Keratinocyte (primary cell): ENCODE measurements at regions not wholly inside any gene's neighbourhood (a gene's known extent, or its start where the extent isn't known, plus 50 kb on each side); places are given as distances from the start of the nearest gene placed in this dataset.
A peak's percentile ranks its signal among the peaks of the same experiment; 100 is the strongest.

Experiments used
- DNase-seq: peaks from one replicate; pipeline ENCODE4 v3.0.0-alpha.2; 2011; ENCODE audit warnings: low read depth, missing footprints, low spot score
- FAIRE-seq: peaks from 2 replicates; lab custom pipeline; 2011; peaks lifted over from hg19 to GRCh38; lab: Jason Lieb, UNC
- H2AFZ ChIP-seq: 2 replicates; pipeline ENCODE4 v1.6.0; 2012; ENCODE audit warnings: low read length, control low read depth, inconsistent platforms; ENCODE audit not compliant: control insufficient read depth
- H3K27ac ChIP-seq: 2 replicates; pipeline ENCODE4 v1.5.1; 2011; ENCODE audit warnings: low read length; ENCODE audit not compliant: control insufficient read depth, insufficient read depth
- H3K27me3 ChIP-seq: 3 replicates; pipeline ENCODE4 v1.6.0; 2011; ENCODE audit warnings: low read length; ENCODE audit not compliant: control insufficient read depth, insufficient read depth; ENCODE audit errors: extremely low read depth
- H3K36me3 ChIP-seq, 2 experiments: 2 replicates in 1 of 2; 3 replicates in 1 of 2; pipeline ENCODE4 v1.5.1; 2011; ENCODE audit warnings: low read length in 2 of 2, mild to moderate bottlenecking in 1 of 2; ENCODE audit not compliant: control insufficient read depth in 2 of 2, insufficient read depth in 2 of 2; ENCODE audit errors: extremely low read depth in 1 of 2
- H3K4me1 ChIP-seq: 3 replicates; pipeline ENCODE4 v1.5.1; 2011; ENCODE audit warnings: low read length; ENCODE audit not compliant: control insufficient read depth, insufficient read depth; ENCODE audit errors: extremely low read depth
- H3K4me2 ChIP-seq: 3 replicates; pipeline ENCODE4 v1.6.0; 2011; ENCODE audit warnings: low read depth, low read length; ENCODE audit not compliant: control insufficient read depth, insufficient read depth; ENCODE audit errors: extremely low read depth
- H3K4me3 ChIP-seq, 3 experiments: fragments of 200-600 bp in 1 of 3; sonication (generic) in 1 of 3; 2 replicates in 2 of 3; 3 replicates in 1 of 3; pipeline ENCODE4 v1.5.1; 2011 to 2016; ENCODE audit warnings: low read length in 3 of 3, mild to moderate bottlenecking in 3 of 3, control low read depth in 2 of 3, inconsistent platforms in 1 of 3, low read depth in 1 of 3, mixed read lengths in 1 of 3, mixed run types in 1 of 3, moderate library complexity in 1 of 3; ENCODE audit not compliant: control insufficient read depth in 2 of 3, insufficient read depth in 2 of 3; ENCODE audit errors: extremely low read depth in 1 of 3
- H3K79me2 ChIP-seq: 2 replicates; pipeline ENCODE4 v1.6.0; 2012; ENCODE audit warnings: low read length; ENCODE audit not compliant: control insufficient read depth, insufficient read depth
- H3K9ac ChIP-seq: 3 replicates; pipeline ENCODE4 v1.6.0; 2011; ENCODE audit warnings: low read length; ENCODE audit not compliant: control insufficient read depth, insufficient read depth; ENCODE audit errors: extremely low read depth
- H3K9me1 ChIP-seq: 3 replicates; pipeline ENCODE4 v1.6.0; 2011; ENCODE audit warnings: low read length; ENCODE audit not compliant: control insufficient read depth, insufficient read depth; ENCODE audit errors: extremely low read depth
- H3K9me3 ChIP-seq: 2 replicates; pipeline ENCODE4 v1.5.1; 2012; ENCODE audit warnings: low read depth, low read length; ENCODE audit not compliant: control insufficient read depth
- H4K20me1 ChIP-seq: 3 replicates; pipeline ENCODE4 v1.6.0; 2011; ENCODE audit warnings: low read length; ENCODE audit not compliant: control insufficient read depth, insufficient read depth; ENCODE audit errors: extremely low read depth
- CTCF ChIP-seq, 3 experiments: IDR thresholded peaks in 1 of 3; conservative IDR thresholded peaks in 1 of 3; optimal IDR thresholded peaks in 1 of 3; 2 replicates in 2 of 3; 3 replicates in 1 of 3; pipeline versions ENCODE3 to v1.5.1; 2011; ENCODE audit warnings: low read length in 3 of 3, mild to moderate bottlenecking in 3 of 3, moderate library complexity in 2 of 3, control low read depth in 1 of 3, inconsistent platforms in 1 of 3; ENCODE audit not compliant: insufficient read depth in 2 of 3; ENCODE audit errors: extremely low read depth in 1 of 3
- EZH2 ChIP-seq: IDR thresholded peaks from one replicate; pipeline ENCODE4 v1.6.1; 2012; ENCODE audit warnings: inconsistent platforms, mild to moderate bottlenecking, low read length, moderate library complexity
- dilution Hi-C: fragments of 300-500 bp; cut with MboI; formaldehyde crosslinking; loops from one replicate; pipeline ENCODE4 v1.7.0; 2020; ENCODE audit warnings: low sequenced_read_pairs; ENCODE audit not compliant: extremely low pct_ligation_motif_present

- dilution Hi-C loops, result no loop called here
- TF ChIP-seq EZH2 (no peak), CTCF (optimal IDR thresholded peaks at IDR 0.05 in 1 of 3, IDR thresholded peaks at IDR 0.05 in 1 of 3, conservative IDR thresholded peaks at IDR 0.05 in 1 of 3; ENCODE audit: extremely low read depth in 1 of 3, insufficient read depth in 2 of 3, low read length in 3 of 3) (no peak)
- no peaks in the 10 kb centered on the region for H3K79me2 ChIP-seq
- H3K4me1 ChIP-seq, result no peaks in the 10 kb centered on the region
- FAIRE-seq, result peak; percentile 64
- no peaks in the 10 kb centered on the region for H3K9me1 ChIP-seq
- H3K4me3 ChIP-seq, result no peak overlapping the region
- no peak overlapping the region for H3K9ac ChIP-seq
- H3K36me3 ChIP-seq, result no peaks in the 10 kb centered on the region
- H2AFZ ChIP-seq, result peak overlapping the region; percentile 20
- no peak for DNase-seq
- no peaks in the 10 kb centered on the region for H4K20me1 ChIP-seq
- no peak overlapping the region for H3K27ac ChIP-seq
- no peaks in the 10 kb centered on the region for H3K27me3 ChIP-seq
- H3K9me3 ChIP-seq, result peaks cover 5% of the 10 kb centered on the region
- no peak overlapping the region for H3K4me2 ChIP-seq
Measured at GRCh38 chr5:125257057-125257972, 510.9 kb upstream of the ZNF608 start.

- Histone ChIP-seq H3K4me2 (no peak overlapping the region), H4K20me1 (no peaks in the 10 kb centered on the region), H3K9me3 (peaks cover 5% of the 10 kb centered on the region), H3K79me2 (no peaks in the 10 kb centered on the region), H3K36me3 (no peaks in the 10 kb centered on the region), H3K27me3 (no peaks in the 10 kb centered on the region), H3K4me1 (no peaks in the 10 kb centered on the region), H2AFZ (no peak overlapping the region), H3K4me3 (no peak overlapping the region), H3K9me1 (no peaks in the 10 kb centered on the region), H3K9ac (no peak overlapping the region), H3K27ac (no peak overlapping the region)
- dilution Hi-C loops, result no loop called here
- FAIRE-seq (no peak), DNase-seq (no peak)
- no peak for TF ChIP-seq EZH2
- no peak for TF ChIP-seq CTCF (optimal IDR thresholded peaks at IDR 0.05 in 1 of 3, IDR thresholded peaks at IDR 0.05 in 1 of 3, conservative IDR thresholded peaks at IDR 0.05 in 1 of 3; ENCODE audit: extremely low read depth in 1 of 3, insufficient read depth in 2 of 3, low read length in 3 of 3)
Measured at GRCh38 chr5:125257997-125258396, 511.6 kb upstream of the ZNF608 start.
